ENCODE measurements at regions not wholly inside any gene's neighbourhood (a gene's known extent, or its start where the extent isn't known, plus 50 kb on each side); places are given as distances from the start of the nearest gene placed in this dataset.

GRCh38 chr2:147469471-147469870 lies 375.4 kb upstream of the ACVR2A start:
- TF ChIP-seq CTCF (conservative IDR thresholded peaks at IDR 0.05; ENCODE audit: low read depth, low read length) (no peak), EZH2 (IDR thresholded peaks at IDR 0.05; ENCODE audit: low read length, unreplicated experiment) (no peak)

All from PC-3 (cell line).